A549 (cell line): ENCODE measurements at regions not wholly inside any gene's neighbourhood (a gene's known extent, or its start where the extent isn't known, plus 50 kb on each side); places are given as distances from the start of the nearest gene placed in this dataset.

Experiments used
- CEBPB ChIP-seq, 2 experiments: fragments of >200 bp in 1 of 2; sonication (Bioruptor Twin) in 1 of 2; formaldehyde crosslinking in 1 of 2; IDR thresholded peaks; 2 replicates each; pipeline ENCODE4 v1.6.1; 2012 to 2016
- CHD4 ChIP-seq: fragments of 200-600 bp; sonication (generic); IDR thresholded peaks from 2 replicates; pipeline ENCODE4 v1.6.1; 2016; ENCODE audit warnings: antibody characterized with exemption, mild to moderate bottlenecking, borderline replicate concordance
- EP300 ChIP-seq, 2 experiments: fragments of >200 bp; sonication (Bioruptor Twin); formaldehyde crosslinking; IDR thresholded peaks; 2 replicates in 1 of 2; 3 replicates in 1 of 2; pipeline ENCODE4 v1.6.1; 2016 to 2017
- HEYL ChIP-seq: fragments of 250-450 bp; sonication (Bioruptor Pico); IDR thresholded peaks from 2 replicates; pipeline ENCODE4 v1.8.0; 2021; ENCODE audit warnings: mild to moderate bottlenecking, moderate library complexity
- HOXB13 ChIP-seq: fragments of 250-450 bp; sonication (Bioruptor Pico); IDR thresholded peaks from 2 replicates; pipeline ENCODE4 v1.5.0; 2020; ENCODE audit warnings: low read depth, mild to moderate bottlenecking, moderate library complexity
- JUN ChIP-seq, 2 experiments: fragments of >200 bp; sonication (Bioruptor Twin); formaldehyde crosslinking; IDR thresholded peaks; 2 replicates in 1 of 2; 3 replicates in 1 of 2; pipeline ENCODE4 v1.6.1; 2016 to 2017
- MAZ ChIP-seq: fragments of 150-350 bp; IDR thresholded peaks from 2 replicates; pipeline ENCODE4 v1.6.1; 2014; ENCODE audit warnings: antibody characterized with exemption, low read depth, low read length, borderline replicate concordance
- NFE2L2 ChIP-seq: fragments of 150-350 bp; conservative IDR thresholded peaks from 2 replicates; pipeline ENCODE4 v1.6.1; 2014; ENCODE audit warnings: low read length
- POLR2A ChIP-seq: IDR thresholded peaks from 2 replicates; pipeline ENCODE4 v1.6.1; 2012; ENCODE audit warnings: mild to moderate bottlenecking, low read length
- SMC3 ChIP-seq: fragments of >200 bp; sonication (Bioruptor Twin); formaldehyde crosslinking; IDR thresholded peaks from 3 replicates; pipeline ENCODE4 v1.6.1; 2018; ENCODE audit warnings: inconsistent platforms
- ZNF302 ChIP-seq: fragments of 250-450 bp; sonication (Bioruptor Pico); IDR thresholded peaks from 2 replicates; pipeline ENCODE4 v1.9.0; 2021; ENCODE audit warnings: inconsistent platforms, mild to moderate bottlenecking, moderate library complexity
- TF ChIP-seq, protein P1 (sequence below): fragments of >200 bp; sonication (Bioruptor Twin); formaldehyde crosslinking; IDR thresholded peaks from 3 replicates; pipeline ENCODE4 v1.5.1; 2016
- TF ChIP-seq, protein P2 (sequence below): IDR thresholded peaks from 2 replicates; pipeline ENCODE4 v1.6.1; 2012
- TF ChIP-seq, protein P3 (sequence below): fragments of 200-600 bp; sonication (generic); IDR thresholded peaks from 2 replicates; pipeline ENCODE4 v1.6.1; 2016; ENCODE audit warnings: antibody characterized with exemption, mild to moderate bottlenecking, moderate library complexity

DNA sequence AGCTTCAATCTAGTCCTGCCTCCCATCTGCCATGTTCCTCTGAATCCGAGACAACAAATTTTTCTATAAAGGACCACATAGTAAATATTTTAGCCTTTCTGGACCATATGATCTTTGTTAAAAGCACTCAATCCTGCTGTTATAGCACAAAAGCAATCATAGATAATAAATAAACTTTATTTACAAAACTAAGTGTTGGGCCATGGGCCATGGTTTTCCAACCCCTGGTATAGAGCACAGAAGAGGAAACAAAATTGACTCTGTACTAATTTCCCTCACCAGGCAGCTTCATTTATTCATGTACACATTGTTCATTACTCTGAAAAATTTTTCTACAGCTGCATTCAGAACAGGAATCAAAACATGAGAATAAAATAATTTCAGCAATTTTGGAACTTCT, 288.9 kb downstream of the AGTPBP1 start:
- TF ChIP-seq POLR2A (no peak), CEBPB (IDR thresholded peaks at IDR 0.05) (no peak), ZNF302 (CRISPR knock-in tag) (no peak), SMC3 (no peak), JUN (IDR thresholded peaks at IDR 0.05) (no peak), EP300 (IDR thresholded peaks at IDR 0.05) (no peak), CHD4 (no peak), HOXB13 (CRISPR knock-in tag) (no peak), NFE2L2 (no peak), HEYL (CRISPR knock-in tag) (no peak), MAZ (no peak)
- TF ChIP-seq, protein P1, sequence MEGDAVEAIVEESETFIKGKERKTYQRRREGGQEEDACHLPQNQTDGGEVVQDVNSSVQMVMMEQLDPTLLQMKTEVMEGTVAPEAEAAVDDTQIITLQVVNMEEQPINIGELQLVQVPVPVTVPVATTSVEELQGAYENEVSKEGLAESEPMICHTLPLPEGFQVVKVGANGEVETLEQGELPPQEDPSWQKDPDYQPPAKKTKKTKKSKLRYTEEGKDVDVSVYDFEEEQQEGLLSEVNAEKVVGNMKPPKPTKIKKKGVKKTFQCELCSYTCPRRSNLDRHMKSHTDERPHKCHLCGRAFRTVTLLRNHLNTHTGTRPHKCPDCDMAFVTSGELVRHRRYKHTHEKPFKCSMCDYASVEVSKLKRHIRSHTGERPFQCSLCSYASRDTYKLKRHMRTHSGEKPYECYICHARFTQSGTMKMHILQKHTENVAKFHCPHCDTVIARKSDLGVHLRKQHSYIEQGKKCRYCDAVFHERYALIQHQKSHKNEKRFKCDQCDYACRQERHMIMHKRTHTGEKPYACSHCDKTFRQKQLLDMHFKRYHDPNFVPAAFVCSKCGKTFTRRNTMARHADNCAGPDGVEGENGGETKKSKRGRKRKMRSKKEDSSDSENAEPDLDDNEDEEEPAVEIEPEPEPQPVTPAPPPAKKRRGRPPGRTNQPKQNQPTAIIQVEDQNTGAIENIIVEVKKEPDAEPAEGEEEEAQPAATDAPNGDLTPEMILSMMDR = no peak
- TF ChIP-seq, protein P2, sequence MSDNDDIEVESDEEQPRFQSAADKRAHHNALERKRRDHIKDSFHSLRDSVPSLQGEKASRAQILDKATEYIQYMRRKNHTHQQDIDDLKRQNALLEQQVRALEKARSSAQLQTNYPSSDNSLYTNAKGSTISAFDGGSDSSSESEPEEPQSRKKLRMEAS = no peak
- TF ChIP-seq, protein P3, sequence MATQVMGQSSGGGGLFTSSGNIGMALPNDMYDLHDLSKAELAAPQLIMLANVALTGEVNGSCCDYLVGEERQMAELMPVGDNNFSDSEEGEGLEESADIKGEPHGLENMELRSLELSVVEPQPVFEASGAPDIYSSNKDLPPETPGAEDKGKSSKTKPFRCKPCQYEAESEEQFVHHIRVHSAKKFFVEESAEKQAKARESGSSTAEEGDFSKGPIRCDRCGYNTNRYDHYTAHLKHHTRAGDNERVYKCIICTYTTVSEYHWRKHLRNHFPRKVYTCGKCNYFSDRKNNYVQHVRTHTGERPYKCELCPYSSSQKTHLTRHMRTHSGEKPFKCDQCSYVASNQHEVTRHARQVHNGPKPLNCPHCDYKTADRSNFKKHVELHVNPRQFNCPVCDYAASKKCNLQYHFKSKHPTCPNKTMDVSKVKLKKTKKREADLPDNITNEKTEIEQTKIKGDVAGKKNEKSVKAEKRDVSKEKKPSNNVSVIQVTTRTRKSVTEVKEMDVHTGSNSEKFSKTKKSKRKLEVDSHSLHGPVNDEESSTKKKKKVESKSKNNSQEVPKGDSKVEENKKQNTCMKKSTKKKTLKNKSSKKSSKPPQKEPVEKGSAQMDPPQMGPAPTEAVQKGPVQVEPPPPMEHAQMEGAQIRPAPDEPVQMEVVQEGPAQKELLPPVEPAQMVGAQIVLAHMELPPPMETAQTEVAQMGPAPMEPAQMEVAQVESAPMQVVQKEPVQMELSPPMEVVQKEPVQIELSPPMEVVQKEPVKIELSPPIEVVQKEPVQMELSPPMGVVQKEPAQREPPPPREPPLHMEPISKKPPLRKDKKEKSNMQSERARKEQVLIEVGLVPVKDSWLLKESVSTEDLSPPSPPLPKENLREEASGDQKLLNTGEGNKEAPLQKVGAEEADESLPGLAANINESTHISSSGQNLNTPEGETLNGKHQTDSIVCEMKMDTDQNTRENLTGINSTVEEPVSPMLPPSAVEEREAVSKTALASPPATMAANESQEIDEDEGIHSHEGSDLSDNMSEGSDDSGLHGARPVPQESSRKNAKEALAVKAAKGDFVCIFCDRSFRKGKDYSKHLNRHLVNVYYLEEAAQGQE = no peak
